GM12875 (cell line): ENCODE measurements at regions not wholly inside any gene's neighbourhood (a gene's known extent, or its start where the extent isn't known, plus 50 kb on each side); places are given as distances from the start of the nearest gene placed in this dataset.

Experiments used
- H3K4me3 ChIP-seq: one replicate; pipeline ENCODE4 v1.5.1; 2011; ENCODE audit warnings: low read depth, low read length, control low read depth
- CTCF ChIP-seq: IDR thresholded peaks from 2 replicates; pipeline ENCODE4 v1.5.1; 2011; ENCODE audit warnings: low read depth, mild to moderate bottlenecking, control low read depth, inconsistent platforms, low read length, moderate library complexity, borderline replicate concordance; ENCODE audit not compliant: insufficient read depth

GRCh38 chr6:125354649-125355048 lies 52.9 kb upstream of the HDDC2 start:
- no peak for TF ChIP-seq CTCF
- H3K4me3 ChIP-seq, result no peak overlapping the region

DNA sequence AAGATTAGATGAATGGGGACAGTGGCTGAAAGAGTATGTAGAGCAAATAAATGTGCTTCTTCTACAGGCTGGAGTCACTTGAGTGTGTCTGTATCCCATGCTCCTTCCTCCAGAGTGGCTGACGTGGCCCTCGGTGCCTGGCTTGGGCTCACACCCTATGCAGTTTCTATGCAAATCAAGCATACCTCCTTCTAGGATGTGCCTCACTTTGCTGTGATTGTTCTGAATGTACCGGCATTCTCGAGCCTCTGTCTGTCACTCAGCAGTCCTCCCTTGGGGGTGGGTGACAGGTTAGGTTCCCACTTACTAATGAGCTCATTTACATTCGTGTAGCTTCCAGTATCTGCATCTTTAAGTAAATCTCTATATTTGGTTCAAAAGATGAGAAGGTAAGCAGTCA lies 55.1 kb upstream of the HDDC2 start:
- no peak overlapping the region for H3K4me3 ChIP-seq
- no peak for TF ChIP-seq CTCF

GRCh38 chr6:125357515-125358256 lies 55.9 kb upstream of the HDDC2 start:
- H3K4me3 ChIP-seq, result no peak overlapping the region
- no peak for TF ChIP-seq CTCF

DNA sequence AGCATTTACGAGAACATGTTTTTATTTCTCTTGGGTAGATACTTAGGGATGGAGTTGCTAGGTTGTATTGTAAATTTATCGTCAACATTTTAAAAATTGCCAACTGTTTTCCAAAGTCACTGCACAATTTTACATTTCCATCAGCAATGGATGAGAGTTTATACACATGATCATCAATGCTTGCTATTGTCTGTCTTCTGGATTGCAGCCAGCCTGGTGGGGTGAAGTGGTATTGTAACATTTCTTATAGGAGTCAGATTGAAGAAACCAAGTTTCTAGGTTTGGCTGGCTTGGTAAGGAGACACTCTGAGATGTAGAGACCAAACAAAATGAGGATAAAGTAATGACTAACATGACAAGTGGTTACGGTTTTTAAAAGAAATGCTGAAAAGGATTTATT lies 57.1 kb upstream of the HDDC2 start:
- TF ChIP-seq CTCF, result no peak
- H3K4me3 ChIP-seq, result no peak overlapping the region

DNA sequence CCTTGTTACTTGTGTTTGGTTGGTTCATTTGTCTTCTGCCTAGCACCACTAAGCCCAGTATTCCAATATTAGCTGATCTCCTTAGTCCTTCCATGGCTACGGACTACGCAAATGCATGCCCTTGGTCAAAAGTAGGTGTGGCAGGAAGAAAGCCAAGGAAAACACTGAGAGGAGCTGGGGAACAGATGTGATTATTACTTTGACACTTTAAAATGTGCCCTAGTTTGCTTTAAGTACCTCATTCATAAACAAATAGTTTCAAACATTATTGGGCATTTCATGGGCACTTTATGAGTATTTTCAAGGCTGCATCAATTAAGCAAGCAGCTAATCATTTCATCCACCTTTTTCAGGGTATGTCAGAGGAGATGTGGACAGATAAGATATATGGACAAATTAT lies 60.1 kb upstream of the HDDC2 start:
- no peak overlapping the region for H3K4me3 ChIP-seq
- TF ChIP-seq CTCF, result no peak

DNA sequence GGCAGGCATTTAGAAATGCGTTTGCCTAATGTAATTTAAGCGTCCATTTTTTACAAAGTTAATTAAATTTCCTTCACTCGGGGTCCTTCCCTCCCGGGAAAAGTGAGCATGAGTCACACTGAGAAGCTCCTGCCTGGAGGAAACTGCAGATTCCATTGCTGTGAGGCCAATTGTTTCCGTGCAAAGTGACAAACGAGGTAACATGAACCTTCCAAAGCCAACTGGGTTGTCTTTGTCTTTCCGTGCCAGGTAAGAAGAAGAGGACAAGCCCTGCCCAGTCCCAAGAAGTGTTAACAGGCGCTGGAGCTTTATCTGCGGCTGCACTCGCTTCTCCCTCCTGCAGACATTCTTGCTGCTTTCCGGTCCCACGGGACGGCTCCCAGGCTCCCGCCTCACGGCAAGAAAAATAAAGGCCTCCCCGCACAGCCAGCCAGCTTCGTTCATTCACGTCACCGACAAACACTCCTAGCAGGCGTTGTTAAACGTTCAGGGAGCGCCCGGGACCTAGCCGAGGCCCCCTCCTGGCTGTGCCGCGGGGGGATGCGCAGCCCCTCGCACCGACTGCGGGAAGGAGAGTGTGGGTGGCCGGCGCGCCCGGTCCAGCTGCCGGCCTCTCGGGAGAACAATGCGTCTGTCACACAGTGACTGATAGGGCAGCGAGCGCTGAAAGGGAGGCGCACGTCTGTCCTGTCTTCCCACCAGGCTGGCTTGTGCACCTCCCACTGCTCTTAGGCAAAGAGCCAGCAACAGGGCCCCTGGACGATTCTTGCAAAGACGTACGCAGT lies 61.5 kb upstream of the HDDC2 start:
- no peak overlapping the region for H3K4me3 ChIP-seq
- TF ChIP-seq CTCF, result no peak

DNA sequence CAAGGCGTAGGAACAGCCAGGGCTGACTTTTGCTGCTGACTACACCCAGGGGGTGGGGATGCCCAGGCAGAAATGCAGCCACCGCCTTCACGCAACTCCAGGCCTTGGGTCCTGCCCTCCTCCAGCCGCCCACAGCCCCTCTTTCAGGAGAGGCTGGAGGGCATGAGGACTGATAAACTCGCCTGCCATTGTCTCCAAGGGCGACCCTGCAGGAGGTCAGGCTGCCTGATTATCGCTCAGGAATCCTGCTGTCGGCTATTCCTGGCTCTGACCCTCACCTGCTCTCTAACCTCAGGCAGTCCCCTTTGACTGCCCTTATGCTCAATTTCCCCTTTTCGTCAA lies 62.0 kb upstream of the HDDC2 start:
- TF ChIP-seq CTCF, result no peak
- H3K4me3 ChIP-seq, result no peak overlapping the region
